Kidney epithelial cell (primary cell): ENCODE measurements at regions not wholly inside any gene's neighbourhood (a gene's known extent, or its start where the extent isn't known, plus 50 kb on each side); places are given as distances from the start of the nearest gene placed in this dataset.

Experiments
- DNase-seq: peaks from one replicate; pipeline ENCODE4 v3.0.0-alpha.2; 2010; ENCODE audit warnings: low read depth
- H3K27me3 ChIP-seq: 2 replicates; pipeline ENCODE4 v1.6.0; 2011; ENCODE audit warnings: low read length; ENCODE audit not compliant: control insufficient read depth, insufficient read depth
- H3K36me3 ChIP-seq: 2 replicates; pipeline ENCODE4 v1.5.1; 2011; ENCODE audit warnings: low read length; ENCODE audit not compliant: control insufficient read depth, insufficient read depth
- H3K4me3 ChIP-seq: 2 replicates; pipeline ENCODE4 v1.5.1; 2011; ENCODE audit warnings: low read depth, mild to moderate bottlenecking, control low read depth, low read length
- CTCF ChIP-seq: IDR thresholded peaks from 2 replicates; pipeline ENCODE4 v1.5.1; 2011; ENCODE audit warnings: mild to moderate bottlenecking, moderate library complexity, low read length, control low read depth, inconsistent platforms; ENCODE audit not compliant: insufficient read depth, poor library complexity, severe bottlenecking

GRCh38 chr7:54109501-54109900 lies 432.7 kb upstream of the VSTM2A start:
- TF ChIP-seq CTCF, result no peak
- no peaks in the 10 kb centered on the region for H3K36me3 ChIP-seq
- H3K4me3 ChIP-seq, result no peak overlapping the region
- DNase-seq, result no peak
- no peaks in the 10 kb centered on the region for H3K27me3 ChIP-seq

GRCh38 chr7:54111814-54112511 lies 430.2 kb upstream of the VSTM2A start:
- no peak for TF ChIP-seq CTCF
- Histone ChIP-seq H3K36me3 (no peaks in the 10 kb centered on the region), H3K4me3 (no peak overlapping the region), H3K27me3 (no peaks in the 10 kb centered on the region)
- no peak for DNase-seq

GRCh38 chr7:54112567-54112966 lies 429.6 kb upstream of the VSTM2A start:
- Histone ChIP-seq H3K27me3 (no peaks in the 10 kb centered on the region), H3K4me3 (no peak overlapping the region), H3K36me3 (no peaks in the 10 kb centered on the region)
- no peak for DNase-seq
- TF ChIP-seq CTCF, result no peak

- no peak for DNase-seq
- Histone ChIP-seq H3K27me3 (no peaks in the 10 kb centered on the region), H3K4me3 (no peak overlapping the region), H3K36me3 (no peaks in the 10 kb centered on the region)
- no peak for TF ChIP-seq CTCF
These were observed 427.0 kb upstream of the VSTM2A start for GRCh38 chr7:54115028-54115763.

- no peak for DNase-seq
- Histone ChIP-seq H3K36me3 (no peaks in the 10 kb centered on the region), H3K4me3 (no peak overlapping the region), H3K27me3 (no peaks in the 10 kb centered on the region)
- no peak for TF ChIP-seq CTCF
These were observed 425.2 kb upstream of the VSTM2A start for GRCh38 chr7:54116956-54117355.
